GM21619 (cell line): ENCODE measurements at regions not wholly inside any gene's neighbourhood (a gene's known extent, or its start where the extent isn't known, plus 50 kb on each side); places are given as distances from the start of the nearest gene placed in this dataset.

ENCODE experiments used
- ATAC-seq: cut with Tn5 transposase; IDR thresholded peaks from one replicate; pipeline ENCODE4 v1.9.1; 2021; ENCODE audit not compliant: unreplicated experiment

DNA sequence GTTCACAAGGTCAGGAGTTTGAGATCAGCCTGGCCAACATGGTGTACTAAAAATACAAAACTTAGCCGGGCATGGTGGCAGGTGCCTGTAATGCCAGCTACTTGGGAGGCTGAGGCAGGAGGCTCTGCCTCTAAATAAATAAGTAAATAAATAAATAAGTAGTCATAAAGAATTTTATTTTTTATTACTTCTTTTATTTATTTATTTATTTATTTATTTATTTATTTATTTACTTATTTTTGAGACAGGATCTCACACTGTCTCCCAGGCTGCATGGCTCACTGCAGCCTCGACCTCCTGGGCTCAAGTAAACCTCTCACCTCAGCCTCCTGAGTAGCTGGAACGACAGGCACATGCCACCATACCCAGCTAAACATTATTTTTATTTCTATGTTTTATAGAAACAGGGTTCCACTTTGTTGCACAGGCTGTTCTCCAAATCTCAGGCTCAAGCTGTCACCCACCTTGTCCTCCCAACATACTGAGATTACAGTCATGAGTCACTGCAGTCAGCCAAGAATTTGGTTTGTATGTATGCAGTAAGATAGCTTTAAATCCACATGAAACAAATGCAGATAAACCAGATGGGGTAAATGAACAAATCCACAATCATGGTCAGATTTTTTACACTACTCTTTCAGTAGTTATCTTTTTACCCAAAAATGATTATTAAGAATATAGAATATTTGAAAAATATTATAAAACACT is 523.3 kb upstream of the RGS18 start:
- no peak for ATAC-seq

GRCh38 chr1:191636345-191636744 is 521.9 kb upstream of the RGS18 start:
- no peak for ATAC-seq

DNA sequence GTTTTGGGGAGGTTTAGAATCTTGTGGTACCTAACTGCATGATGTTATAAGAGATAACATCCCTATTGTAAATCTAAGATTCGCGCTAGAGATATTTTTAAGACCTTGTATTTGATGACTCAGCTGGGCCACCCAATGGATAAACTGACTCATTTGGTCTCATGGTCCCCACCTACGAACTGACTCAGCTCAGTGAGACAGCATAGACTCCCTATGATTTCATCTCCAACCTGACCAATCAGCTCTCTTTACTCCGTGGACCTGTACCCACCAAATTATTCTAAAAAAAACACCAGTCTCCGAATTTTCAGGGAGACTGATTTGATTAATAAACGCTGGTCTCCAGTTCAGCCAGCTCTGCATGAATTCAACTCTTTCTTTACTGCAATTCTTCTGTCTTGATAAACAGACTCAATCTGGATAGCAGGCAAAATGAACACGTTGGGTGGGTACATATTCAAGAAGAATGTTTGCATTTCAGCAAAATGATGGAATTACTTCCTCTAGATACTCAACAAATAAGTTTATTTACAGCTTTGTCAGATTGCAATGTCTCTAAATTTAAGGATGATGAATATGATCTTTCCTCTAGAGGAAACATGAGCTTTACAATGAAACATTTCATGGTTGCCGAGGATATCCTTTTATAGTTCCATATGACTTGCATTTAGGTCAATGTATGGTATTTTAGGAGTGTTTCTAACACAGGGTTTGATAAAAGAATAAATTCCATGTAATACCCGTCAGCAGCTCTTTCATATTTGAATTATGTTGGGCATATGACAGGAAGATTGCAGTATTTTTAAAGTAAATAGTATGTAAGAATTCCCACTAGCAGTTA is 516.6 kb upstream of the RGS18 start:
- ATAC-seq: no peak

DNA sequence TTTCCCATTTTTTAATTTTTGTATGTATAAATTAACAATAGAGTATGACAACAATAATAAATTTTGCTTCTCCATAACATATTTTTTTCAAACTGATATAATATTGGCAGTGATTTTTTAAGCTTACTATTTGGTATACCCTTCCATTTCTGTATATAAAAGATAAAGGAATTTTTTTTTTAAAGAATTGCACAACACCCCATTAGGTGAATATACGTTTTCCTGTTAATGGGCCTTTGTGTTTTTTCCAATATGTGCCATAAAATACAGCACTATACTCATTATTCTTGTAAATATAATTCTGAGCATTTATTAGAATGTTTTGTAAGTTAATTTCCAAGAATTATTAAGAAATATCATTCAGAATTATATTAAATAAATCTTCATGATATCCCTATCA is 515.2 kb upstream of the RGS18 start:
- ATAC-seq: no peak

GRCh38 chr1:191648939-191649338 is 509.3 kb upstream of the RGS18 start:
- ATAC-seq: no peak

- ATAC-seq: no peak
Measured at GRCh38 chr1:191662051-191662450, 496.2 kb upstream of the RGS18 start.

DNA sequence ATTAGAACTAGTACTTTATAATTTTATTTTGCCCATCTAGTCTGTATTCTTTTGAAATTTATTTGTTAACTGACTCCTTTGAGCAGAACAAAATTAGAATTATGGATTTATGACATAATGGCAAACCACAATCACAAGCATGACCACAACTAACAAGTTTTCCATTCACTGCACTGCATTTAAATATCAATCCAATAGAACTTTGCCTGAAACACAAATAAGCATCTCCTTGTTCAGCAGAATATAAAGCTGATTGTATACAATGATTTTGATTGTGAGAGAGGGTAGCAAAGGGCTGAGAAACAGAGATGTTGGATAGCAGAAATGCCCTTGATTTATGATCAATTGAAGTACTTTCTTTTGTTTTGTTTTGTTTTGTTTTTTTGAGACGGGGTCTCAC is 495.5 kb upstream of the RGS18 start:
- no peak for ATAC-seq

GRCh38 chr1:191668525-191668924 is 489.7 kb upstream of the RGS18 start:
- ATAC-seq: no peak

GRCh38 chr1:191669629-191670028 is 488.6 kb upstream of the RGS18 start:
- ATAC-seq: no peak

DNA sequence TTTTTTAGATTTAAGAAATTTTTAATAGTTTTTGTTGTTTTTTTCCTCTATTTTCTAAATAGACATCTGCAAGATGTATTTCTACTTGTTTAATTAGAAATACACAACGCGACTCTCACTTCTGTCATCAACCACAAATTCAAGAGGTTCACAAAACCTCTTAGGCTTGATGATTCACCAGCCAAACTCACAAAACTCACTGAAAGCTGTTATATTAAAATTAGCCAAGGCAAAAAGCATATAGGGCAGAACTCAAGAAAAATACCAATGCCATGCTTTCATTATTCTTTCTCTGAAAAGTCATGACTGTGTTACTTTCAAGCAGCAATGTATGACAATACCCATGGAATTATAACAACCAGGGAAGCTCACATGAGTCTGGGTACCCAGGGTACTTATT is 487.0 kb upstream of the RGS18 start:
- no peak for ATAC-seq

DNA sequence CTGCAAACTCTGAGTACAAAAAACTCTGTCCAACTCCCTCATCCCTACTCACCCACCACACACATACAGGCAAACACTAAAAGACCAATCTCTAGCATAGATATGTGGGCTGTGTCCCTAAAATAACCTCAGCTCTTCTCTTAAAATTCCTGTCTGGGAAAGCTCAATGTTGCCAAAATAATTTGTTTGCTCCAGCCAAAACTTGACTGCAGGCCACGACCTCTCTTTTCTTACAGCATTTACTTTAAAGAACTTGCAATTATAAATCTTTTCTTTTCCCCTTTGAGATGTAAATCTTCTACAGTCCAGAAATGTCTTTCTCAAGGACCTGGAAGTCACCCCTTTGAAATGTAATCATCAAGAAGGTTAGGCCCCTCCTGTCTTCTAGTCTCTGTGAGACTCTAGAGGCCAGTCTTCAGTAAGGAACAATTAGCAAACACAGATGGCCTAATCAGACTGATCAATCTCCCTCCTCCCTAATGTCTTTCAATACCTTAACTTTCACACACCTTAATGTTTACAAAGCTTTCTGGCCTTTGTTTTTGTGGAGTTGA is 483.6 kb upstream of the RGS18 start:
- no peak for ATAC-seq

DNA sequence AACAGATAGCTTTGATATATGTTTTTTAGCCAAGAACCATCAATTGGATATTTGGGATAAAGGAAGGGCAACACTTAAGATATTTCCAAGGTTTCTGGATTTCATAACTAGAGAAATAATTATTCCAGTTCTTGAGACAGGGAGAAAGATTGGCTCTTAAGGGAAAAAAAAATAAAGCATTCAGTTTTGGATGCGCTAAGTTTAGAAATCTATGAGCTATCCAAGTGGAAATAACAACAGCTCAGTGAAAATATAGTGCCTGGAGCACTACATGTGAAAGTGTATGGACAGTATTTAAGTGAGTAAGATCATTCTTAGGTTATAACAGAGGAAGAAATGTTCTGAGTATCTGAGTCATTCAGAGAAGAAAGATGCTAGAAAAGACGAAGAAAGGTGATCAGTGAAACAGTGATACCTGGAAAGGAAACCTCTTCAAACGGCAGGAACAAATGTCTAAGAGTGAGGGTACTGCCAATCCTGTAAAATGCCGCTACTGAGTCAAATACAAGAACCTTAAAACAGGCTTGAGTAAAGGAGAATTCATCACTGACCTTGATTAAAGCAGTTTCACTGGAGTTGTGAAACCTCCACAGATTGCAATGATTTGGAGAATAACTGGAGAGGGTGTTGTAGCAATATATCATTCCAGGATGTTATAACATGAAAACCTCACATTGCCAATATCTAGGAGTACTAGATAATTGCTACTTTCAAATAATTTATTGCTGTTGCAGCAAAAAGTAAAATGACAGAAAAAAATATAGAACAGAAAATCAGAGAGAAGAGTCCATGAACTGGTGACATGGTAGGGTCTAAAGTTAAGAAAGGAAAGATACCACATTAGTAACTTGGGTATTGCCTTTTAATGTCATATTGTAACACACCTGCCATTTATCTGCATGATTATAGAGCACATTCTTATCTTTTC is 482.1 kb upstream of the RGS18 start:
- no peak for ATAC-seq

GRCh38 chr1:191685669-191686068 is 472.6 kb upstream of the RGS18 start:
- no peak for ATAC-seq

DNA sequence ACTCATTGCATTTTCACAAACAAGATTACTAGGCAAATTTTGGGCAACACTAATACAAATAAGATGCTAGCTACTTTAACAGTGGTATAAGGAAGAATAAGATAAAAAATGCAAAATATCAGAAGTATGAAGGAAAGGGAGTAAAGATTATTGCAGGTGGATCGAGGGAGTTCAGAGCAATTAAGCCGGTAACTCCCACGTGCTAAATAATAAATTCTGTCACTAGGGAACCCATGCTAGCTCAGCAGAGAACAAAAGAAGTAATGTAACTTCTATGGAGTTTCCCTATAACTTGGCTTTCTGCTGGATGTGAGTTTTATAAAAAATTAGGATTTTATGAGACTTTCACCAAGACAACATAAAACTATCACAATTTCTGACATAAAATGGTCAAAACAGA is 470.5 kb upstream of the RGS18 start:
- no peak for ATAC-seq

GRCh38 chr1:191690931-191691330 is 467.3 kb upstream of the RGS18 start:
- no peak for ATAC-seq

DNA sequence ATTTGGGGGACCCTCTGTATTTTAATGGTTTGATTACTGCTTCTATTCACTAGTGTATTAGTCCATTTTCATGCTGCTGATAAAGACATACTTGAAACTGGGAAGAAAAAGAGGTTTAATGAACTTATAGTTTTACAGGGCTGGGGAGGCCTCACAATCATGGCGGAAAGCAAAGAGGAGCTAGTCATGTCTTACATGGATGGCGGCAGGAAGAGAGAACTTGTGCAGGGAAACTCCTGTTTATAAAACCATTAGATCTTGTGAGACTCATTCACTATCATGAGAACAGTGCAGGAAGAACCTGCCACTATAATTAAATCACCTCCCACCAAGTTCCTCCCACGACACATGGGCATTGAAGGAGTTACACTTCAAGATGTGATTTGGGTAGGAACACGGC is 464.5 kb upstream of the RGS18 start:
- ATAC-seq: no peak

DNA sequence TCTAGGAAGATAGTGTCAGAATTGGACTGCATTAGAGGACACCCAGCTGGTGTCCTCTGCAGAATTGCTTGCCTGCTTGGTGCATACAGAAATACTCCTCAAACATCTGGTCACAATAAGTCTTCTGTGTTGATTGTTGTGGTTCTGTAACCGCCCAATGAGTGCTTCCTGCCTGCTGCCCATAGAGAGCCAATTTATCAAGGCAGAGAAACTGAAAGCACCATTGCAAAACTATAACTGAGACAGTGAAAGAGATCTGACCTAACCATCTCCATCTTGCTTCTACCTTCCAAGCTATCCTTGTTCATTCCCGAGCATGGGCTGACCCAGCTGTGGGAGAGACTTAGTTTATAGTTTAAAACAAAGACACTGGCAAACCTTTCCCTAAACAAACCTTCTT is 462.4 kb upstream of the RGS18 start:
- peak; percentile 78 for ATAC-seq

DNA sequence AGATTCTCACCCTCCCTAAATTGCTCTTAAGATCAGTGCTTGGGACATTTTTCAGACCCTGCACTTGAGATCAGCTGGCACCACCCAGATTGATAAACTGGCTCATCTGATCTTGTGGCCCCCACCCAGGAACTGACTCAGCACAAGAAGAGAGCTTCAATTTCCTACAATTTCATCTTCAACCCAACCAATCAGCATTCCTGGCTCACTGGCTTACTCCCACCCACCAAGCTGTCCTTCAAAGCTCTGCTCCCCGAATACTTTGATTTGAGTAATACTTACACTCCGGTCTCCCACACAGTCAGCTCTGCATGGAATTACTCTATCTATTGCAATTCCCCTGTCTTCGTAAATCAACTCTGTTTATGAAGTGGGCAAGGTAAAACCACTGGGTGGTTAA is 461.9 kb upstream of the RGS18 start:
- no peak for ATAC-seq

DNA sequence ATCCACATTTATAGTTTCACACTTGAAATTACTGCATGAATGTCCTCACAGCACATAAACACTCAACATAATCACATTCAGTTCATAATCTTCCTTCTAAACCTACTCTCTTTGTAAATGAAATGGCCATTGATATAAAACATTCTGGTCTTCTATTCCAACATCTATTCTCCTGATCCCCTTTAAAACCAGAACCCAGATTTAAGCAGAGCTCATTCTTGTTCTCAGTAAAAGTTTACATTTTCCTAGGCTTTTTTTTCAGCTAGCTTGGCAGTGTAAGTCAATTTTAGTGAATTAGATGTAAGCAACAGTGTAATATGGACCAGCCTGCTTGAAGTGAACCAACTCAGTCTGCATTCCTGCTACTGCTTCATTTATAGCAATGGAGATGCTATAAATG is 460.7 kb upstream of the RGS18 start:
- ATAC-seq: no peak

DNA sequence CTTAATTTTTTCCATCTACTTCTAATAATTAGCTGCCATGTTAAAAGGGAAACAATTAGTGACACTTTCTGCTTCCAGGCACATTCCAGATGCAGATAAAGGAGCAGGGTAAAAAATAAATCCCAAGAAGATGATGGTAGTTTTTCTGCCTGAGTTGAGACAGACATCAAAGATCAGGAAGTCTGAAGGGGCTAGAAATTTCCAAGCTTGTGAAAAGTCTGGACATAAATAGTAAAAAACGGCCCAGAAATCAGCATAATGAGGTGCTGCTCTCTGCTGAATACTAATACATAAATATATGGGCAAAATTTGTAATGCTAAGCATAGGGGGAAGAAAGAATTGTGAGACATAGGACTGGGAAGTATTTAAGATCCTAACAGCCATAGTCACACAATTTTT is 460.0 kb upstream of the RGS18 start:
- ATAC-seq: no peak

DNA sequence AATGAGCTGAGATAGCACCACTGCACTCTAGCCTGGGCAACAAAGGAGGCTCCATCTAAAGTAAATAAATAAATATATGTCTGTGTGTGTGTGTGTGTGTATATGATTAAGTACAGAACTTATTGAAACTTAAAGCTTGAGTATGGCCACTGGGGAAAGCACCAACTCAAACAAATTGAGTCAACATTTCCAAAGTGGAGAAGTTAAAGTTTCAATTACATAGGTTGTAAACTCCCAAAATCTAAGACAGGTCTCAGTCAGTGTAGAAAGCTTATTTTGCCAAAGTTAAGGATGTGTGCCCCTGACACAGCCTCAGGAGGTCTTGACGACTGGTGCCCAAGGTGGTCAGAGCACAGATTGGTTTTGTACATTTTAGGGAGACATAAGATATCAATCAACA is 458.9 kb upstream of the RGS18 start:
- ATAC-seq: no peak
